GM12878 (cell line): ENCODE measurements at regions not wholly inside any gene's neighbourhood (a gene's known extent, or its start where the extent isn't known, plus 50 kb on each side); places are given as distances from the start of the nearest gene placed in this dataset.

Experiments used
- ATAC-seq: fragments of 200-7000 bp; cut with Tn5 transposase; 3 replicates; pipeline ENCODE4 v1.9.1; 2020; ENCODE audit warnings: mild to moderate bottlenecking, moderate library complexity
- BruUV-seq: library from RNA; stranded (reverse); fragments of 400-500 nt; replicated peaks from 2 replicates; lab custom pipeline; 2021; lab: Mats Ljungman, UMichigan
- CTCF ChIA-PET: fragments of 300-600 bp; sonication (Branson Sonifier 250); formaldehyde crosslinking; extraction: SDS; loops from one replicate; lab custom pipeline; 2021; ENCODE audit warnings: inconsistent platforms; lab: Yijun Ruan, JAX
- POLR2A ChIA-PET: fragments of 350-600 bp; formaldehyde crosslinking; extraction: SDS; loops from one replicate; lab custom pipeline; 2021; ENCODE audit warnings: inconsistent platforms; lab: Charles Lee
- RAD21 ChIA-PET: fragments of 300-600 bp; sonication (Branson Sonifier 250); formaldehyde crosslinking; loops from one replicate; lab custom pipeline; 2023; ENCODE audit warnings: antibody characterized with exemption; ENCODE audit not compliant: unreplicated experiment; lab: Charles Lee
- SMC1A ChIA-PET: fragments of 300-600 bp; sonication (Branson Sonifier 250); formaldehyde crosslinking; loops from one replicate; lab custom pipeline; 2023; ENCODE audit not compliant: unreplicated experiment, uncharacterized antibody; lab: Charles Lee
- DNase-seq: peaks from one replicate; pipeline ENCODE4 v3.0.0-alpha.2; 2011; ENCODE audit warnings: low read depth, low spot score
- FAIRE-seq: peaks from 3 replicates; lab custom pipeline; 2011; peaks lifted over from hg19 to GRCh38; lab: Jason Lieb, UNC
- H2AFZ ChIP-seq: 2 replicates; pipeline ENCODE4 v1.6.0; 2011; ENCODE audit warnings: low read depth, low read length, control low read depth; ENCODE audit not compliant: control insufficient read depth
- H3K27ac ChIP-seq: 2 replicates; pipeline ENCODE4 v1.5.1; 2011; ENCODE audit warnings: control low read depth; ENCODE audit not compliant: control insufficient read depth, insufficient read depth
- H3K27me3 ChIP-seq, 2 experiments: replicated peaks in 1 of 2; 2 replicates each; pipeline versions ENCODE4 v1.6.0 to v1.6.1; 2011; ENCODE audit warnings: low read length in 1 of 2; ENCODE audit not compliant: control insufficient read depth in 2 of 2, insufficient read depth in 2 of 2
- H3K36me3 ChIP-seq, 2 experiments: 2 replicates each; pipeline ENCODE4 v1.5.1; 2011; ENCODE audit warnings: low read length in 1 of 2; ENCODE audit not compliant: control insufficient read depth in 2 of 2, insufficient read depth in 2 of 2
- H3K4me1 ChIP-seq: 2 replicates; pipeline ENCODE4 v1.6.1; 2011; ENCODE audit warnings: mild to moderate bottlenecking, low read length, moderate library complexity, mixed read lengths; ENCODE audit not compliant: control insufficient read depth, insufficient read depth
- H3K4me2 ChIP-seq: 2 replicates; pipeline ENCODE4 v1.6.0; 2011; ENCODE audit warnings: control low read depth; ENCODE audit not compliant: control insufficient read depth, insufficient read depth
- H3K4me3 ChIP-seq: fragments of 200-600 bp; sonication (generic); 2 replicates; pipeline ENCODE4 v1.5.1; 2016
- H3K79me2 ChIP-seq: 2 replicates; pipeline ENCODE4 v1.6.0; 2011; ENCODE audit warnings: low read length; ENCODE audit not compliant: control insufficient read depth, insufficient read depth
- H3K9ac ChIP-seq: 2 replicates; pipeline ENCODE4 v1.8.0; 2011; ENCODE audit warnings: low read length, control low read depth, mixed read lengths; ENCODE audit not compliant: control insufficient read depth, insufficient read depth
- H3K9me3 ChIP-seq: replicated peaks from 3 replicates; pipeline ENCODE4 v1.5.1; 2011; ENCODE audit warnings: mild to moderate bottlenecking, low read length; ENCODE audit not compliant: control insufficient read depth, insufficient read depth
- H4K20me1 ChIP-seq: 2 replicates; pipeline ENCODE4 v1.6.0; 2011; ENCODE audit not compliant: control insufficient read depth, insufficient read depth
- CEBPZ ChIP-seq: fragments of 150-350 bp; IDR thresholded peaks from 2 replicates; pipeline ENCODE4 v1.6.1; 2016; ENCODE audit warnings: low read depth, low read length
- CHD4 ChIP-seq: fragments of 200-600 bp; sonication (generic); IDR thresholded peaks from 2 replicates; pipeline ENCODE4 v1.6.1; 2016; ENCODE audit warnings: mild to moderate bottlenecking
- EED ChIP-seq: sonication (generic); IDR thresholded peaks from 2 replicates; pipeline ENCODE4 v1.6.1; 2016; ENCODE audit warnings: antibody characterized with exemption, low read depth
- EP300 ChIP-seq, 2 experiments: fragments of 150-350 bp in 1 of 2; IDR thresholded peaks; 2 replicates each; pipeline ENCODE4 v1.6.1; 2011 to 2012; ENCODE audit warnings: low read depth in 2 of 2, low read length in 2 of 2, borderline replicate concordance in 1 of 2, improper control_type of control experiment in 1 of 2, inconsistent platforms in 1 of 2; ENCODE audit not compliant: control insufficient read depth in 1 of 2
- HCFC1 ChIP-seq: fragments of 150-350 bp; IDR thresholded peaks from 2 replicates; pipeline ENCODE4 v1.6.1; 2014; ENCODE audit warnings: low read length
- MLLT1 ChIP-seq: fragments of 450-650 bp; IDR thresholded peaks from 2 replicates; pipeline ENCODE4 v1.6.1; 2016; ENCODE audit warnings: mild to moderate bottlenecking
- MTA2 ChIP-seq: fragments of 450-650 bp; IDR thresholded peaks from 2 replicates; pipeline ENCODE4 v1.6.1; 2016; ENCODE audit warnings: low read depth, mild to moderate bottlenecking, moderate library complexity
- MXI1 ChIP-seq: fragments of 150-350 bp; IDR thresholded peaks from 2 replicates; pipeline ENCODE4 v1.6.1; 2011; ENCODE audit warnings: low read depth, mild to moderate bottlenecking, inconsistent platforms, low read length, improper control_type of control experiment
- RAD51 ChIP-seq: fragments of 450-650 bp; IDR thresholded peaks from 2 replicates; pipeline ENCODE4 v1.6.1; 2016; ENCODE audit warnings: moderate library complexity, mild to moderate bottlenecking, inconsistent platforms
- RELB ChIP-seq: fragments of 450-650 bp; IDR thresholded peaks from 2 replicates; pipeline ENCODE4 v1.6.1; 2017; ENCODE audit warnings: low read depth, mild to moderate bottlenecking, moderate library complexity
- SMAD1 ChIP-seq: fragments of 450-650 bp; IDR thresholded peaks from 2 replicates; pipeline ENCODE4 v1.6.1; 2018; ENCODE audit warnings: mild to moderate bottlenecking, low read depth; ENCODE audit not compliant: partially characterized antibody
- SMC3 ChIP-seq: IDR thresholded peaks from 2 replicates; pipeline ENCODE4 v1.6.1; 2011; ENCODE audit warnings: low read length, improper control_type of control experiment, borderline replicate concordance
- STAT3 ChIP-seq: IDR thresholded peaks from 2 replicates; pipeline ENCODE4 v1.6.1; 2011; ENCODE audit warnings: low read depth, low read length, improper control_type of control experiment
- ZSCAN29 ChIP-seq: fragments of 450-650 bp; IDR thresholded peaks from 2 replicates; pipeline ENCODE4 v1.6.1; 2017; ENCODE audit warnings: mild to moderate bottlenecking, moderate library complexity
- WGBS: methylation state at CpG from one replicate; pipeline ENCODE4 v1.1.6; 2016; ENCODE audit warnings: low lambda C conversion rate; ENCODE audit not compliant: insufficient replicate concordance, insufficient coverage; ENCODE audit errors: missing lambda C conversion rate; 5-methylcytosine and 5-hydroxymethylcytosine counted together
- in situ Hi-C: fragments of 300-500 bp; cut with MboI; formaldehyde crosslinking; loops from 9 replicates; pipeline ENCODE4 v1.14.3; 2018; ENCODE audit warnings: mixed read lengths
- intact Hi-C: fragments of 100-400 bp; cut with micrococcal nuclease; formaldehyde crosslinking; loops from one replicate; pipeline ENCODE4 v1.14.2; 2022; ENCODE audit not compliant: unreplicated experiment
- TF ChIP-seq, protein P1 (sequence below): IDR thresholded peaks from 2 replicates; pipeline ENCODE4 v1.6.1; 2011; ENCODE audit warnings: mild to moderate bottlenecking, low read depth, low read length, moderate library complexity; ENCODE audit not compliant: insufficient replicate concordance
- TF ChIP-seq, protein P2 (sequence below), 3 experiments: IDR thresholded peaks in 2 of 3; conservative IDR thresholded peaks in 1 of 3; 2 replicates each; pipeline ENCODE4 v1.5.1; 2011; ENCODE audit warnings: low read depth in 3 of 3, low read length in 3 of 3, mild to moderate bottlenecking in 3 of 3, control low read depth in 2 of 3, moderate library complexity in 2 of 3, inconsistent platforms in 1 of 3, mixed read lengths in 1 of 3; ENCODE audit not compliant: control insufficient read depth in 2 of 3, insufficient read depth in 1 of 3; ENCODE audit errors: extremely low read depth in 1 of 3

- no peak overlapping the region for H2AFZ ChIP-seq
- H3K4me3 ChIP-seq: no peak overlapping the region
- intact Hi-C loops (no loop called here), in situ Hi-C loops (no loop called here)
- H3K4me1 ChIP-seq: peaks cover 4% of the 10 kb centered on the region; the same call in 1 of the 2 replicates
- DNase-seq (no peak), FAIRE-seq (no peak), ATAC-seq (no peak)
- no peaks in the 10 kb centered on the region for H3K79me2 ChIP-seq
- no peak overlapping the region for H3K4me2 ChIP-seq
- H3K9ac ChIP-seq: no peak overlapping the region
- no peaks in the 10 kb centered on the region for H3K27me3 ChIP-seq
- no TSS peak for BruUV-seq
- no peaks in the 10 kb centered on the region for H4K20me1 ChIP-seq
- RAD21 ChIA-PET: no interaction called here
- no peaks in the 10 kb centered on the region for H3K9me3 ChIP-seq
- POLR2A ChIA-PET: no interaction called here
- CTCF ChIA-PET: no interaction called here
- 0% methylated on average over 1 of the region's 1 CpG for WGBS
- no peak overlapping the region for H3K27ac ChIP-seq
- H3K36me3 ChIP-seq: no peaks in the 10 kb centered on the region
- SMC1A ChIA-PET: no interaction called here
- TF ChIP-seq CEBPZ (no peak), MLLT1 (no peak), SMC3 (no peak), MXI1 (no peak), RELB (no peak), RAD51 (no peak), ZSCAN29 (no peak), EP300 (IDR thresholded peaks at IDR 0.05; ENCODE audit: borderline replicate concordance in 1 of 2, control insufficient read depth in 1 of 2, low read depth in 2 of 2, low read length in 2 of 2) (no peak), SMAD1 (no peak), CHD4 (no peak), HCFC1 (no peak), STAT3 (no peak), MTA2 (no peak), EED (no peak)
- TF ChIP-seq, protein P1, sequence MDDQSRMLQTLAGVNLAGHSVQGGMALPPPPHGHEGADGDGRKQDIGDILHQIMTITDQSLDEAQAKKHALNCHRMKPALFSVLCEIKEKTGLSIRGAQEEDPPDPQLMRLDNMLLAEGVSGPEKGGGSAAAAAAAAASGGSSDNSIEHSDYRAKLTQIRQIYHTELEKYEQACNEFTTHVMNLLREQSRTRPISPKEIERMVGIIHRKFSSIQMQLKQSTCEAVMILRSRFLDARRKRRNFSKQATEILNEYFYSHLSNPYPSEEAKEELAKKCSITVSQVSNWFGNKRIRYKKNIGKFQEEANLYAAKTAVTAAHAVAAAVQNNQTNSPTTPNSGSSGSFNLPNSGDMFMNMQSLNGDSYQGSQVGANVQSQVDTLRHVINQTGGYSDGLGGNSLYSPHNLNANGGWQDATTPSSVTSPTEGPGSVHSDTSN: no peak
- TF ChIP-seq, protein P2, sequence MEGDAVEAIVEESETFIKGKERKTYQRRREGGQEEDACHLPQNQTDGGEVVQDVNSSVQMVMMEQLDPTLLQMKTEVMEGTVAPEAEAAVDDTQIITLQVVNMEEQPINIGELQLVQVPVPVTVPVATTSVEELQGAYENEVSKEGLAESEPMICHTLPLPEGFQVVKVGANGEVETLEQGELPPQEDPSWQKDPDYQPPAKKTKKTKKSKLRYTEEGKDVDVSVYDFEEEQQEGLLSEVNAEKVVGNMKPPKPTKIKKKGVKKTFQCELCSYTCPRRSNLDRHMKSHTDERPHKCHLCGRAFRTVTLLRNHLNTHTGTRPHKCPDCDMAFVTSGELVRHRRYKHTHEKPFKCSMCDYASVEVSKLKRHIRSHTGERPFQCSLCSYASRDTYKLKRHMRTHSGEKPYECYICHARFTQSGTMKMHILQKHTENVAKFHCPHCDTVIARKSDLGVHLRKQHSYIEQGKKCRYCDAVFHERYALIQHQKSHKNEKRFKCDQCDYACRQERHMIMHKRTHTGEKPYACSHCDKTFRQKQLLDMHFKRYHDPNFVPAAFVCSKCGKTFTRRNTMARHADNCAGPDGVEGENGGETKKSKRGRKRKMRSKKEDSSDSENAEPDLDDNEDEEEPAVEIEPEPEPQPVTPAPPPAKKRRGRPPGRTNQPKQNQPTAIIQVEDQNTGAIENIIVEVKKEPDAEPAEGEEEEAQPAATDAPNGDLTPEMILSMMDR (IDR thresholded peaks at IDR 0.05 in 2 of 3, conservative IDR thresholded peaks at IDR 0.05 in 1 of 3; ENCODE audit: control insufficient read depth in 2 of 3, extremely low read depth in 1 of 3, insufficient read depth in 1 of 3, low read depth in 3 of 3, low read length in 3 of 3): no peak
These were observed 313.5 kb downstream of the PHKB start for GRCh38 chr16:47774661-47775060.
